Naive B cell (primary cell): ENCODE measurements at regions not wholly inside any gene's neighbourhood (a gene's known extent, or its start where the extent isn't known, plus 50 kb on each side); places are given as distances from the start of the nearest gene placed in this dataset.

ENCODE experiments used
- ATAC-seq, 2 donors: fragments of 150-1000 bp; cut with Tn5 transposase; 2 replicates each; pipeline ENCODE4 v1.10.0; 2021; ENCODE audit warnings: low read depth in 2 of 2, mild to moderate bottlenecking in 2 of 2, moderate library complexity in 2 of 2
- DNase-seq: peaks from one replicate; pipeline ENCODE4 v3.0.0; 2022
- H3K27ac Mint-ChIP-seq, 6 donors: one replicate each; pipeline ENCODE4 v1.8.0; 2020 to 2022; ENCODE audit warnings: mild to moderate bottlenecking in 6 of 6, mixed read lengths in 6 of 6, moderate library complexity in 5 of 6, inconsistent platforms in 2 of 6
- H3K27me3 Mint-ChIP-seq, 3 donors: one replicate each; pipeline ENCODE4 v1.8.0; 2021 to 2022; ENCODE audit warnings: mixed read lengths in 3 of 3, mild to moderate bottlenecking in 1 of 3
- H3K36me3 Mint-ChIP-seq, 2 donors: one replicate each; pipeline ENCODE4 v1.8.0; 2020 to 2022; ENCODE audit warnings: mixed read lengths in 2 of 2, inconsistent platforms in 1 of 2, mild to moderate bottlenecking in 1 of 2
- H3K4me1 Mint-ChIP-seq, 3 donors: one replicate each; pipeline ENCODE4 v1.8.0; 2020 to 2022; ENCODE audit warnings: mixed read lengths in 3 of 3, inconsistent platforms in 1 of 3, mild to moderate bottlenecking in 1 of 3, moderate library complexity in 1 of 3
- H3K4me3 Mint-ChIP-seq, 8 donors: one replicate each; pipeline ENCODE4 v1.8.0; 2020 to 2022; ENCODE audit warnings: mild to moderate bottlenecking in 8 of 8, mixed read lengths in 8 of 8, moderate library complexity in 8 of 8, inconsistent platforms in 2 of 8
- H3K9me3 Mint-ChIP-seq, 7 donors: one replicate each; pipeline ENCODE4 v1.8.0; 2020 to 2022; ENCODE audit warnings: mixed read lengths in 7 of 7, mild to moderate bottlenecking in 5 of 7, inconsistent platforms in 2 of 7, moderate library complexity in 1 of 7

DNA sequence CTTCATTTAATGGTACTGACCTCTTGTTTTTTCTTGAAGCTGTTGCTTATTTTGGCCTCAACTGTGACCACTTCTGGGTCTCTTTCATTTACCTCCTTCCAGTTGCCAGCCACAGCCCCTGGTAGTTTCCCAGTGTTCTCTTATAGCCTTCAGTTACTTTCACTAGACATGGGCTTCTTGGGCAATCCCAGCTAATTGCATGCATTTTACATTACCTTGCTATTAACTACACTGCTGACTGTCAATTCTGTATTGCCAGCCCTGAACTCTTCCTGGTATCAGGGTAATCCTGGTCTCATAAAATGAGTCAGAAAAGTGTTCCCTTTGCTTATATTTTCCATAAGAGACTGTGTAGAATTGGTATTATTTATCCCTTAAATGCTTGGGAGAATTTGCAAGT lies 195.8 kb upstream of the LARGE1 start:
- DNase-seq, result no peak
- peaks cover 0 to 8% (median 7%) of the 10 kb centered on the region in 7 donors for H3K9me3 Mint-ChIP-seq
- peaks cover 0 to 5% (median 0%) of the 10 kb centered on the region in 3 donors for H3K27me3 Mint-ChIP-seq
- no peaks in the 10 kb centered on the region for H3K36me3 Mint-ChIP-seq
- H3K27ac Mint-ChIP-seq, result no peak overlapping the region
- no peaks in the 10 kb centered on the region for H3K4me1 Mint-ChIP-seq
- H3K4me3 Mint-ChIP-seq, result no peak overlapping the region
- no peak for ATAC-seq

DNA sequence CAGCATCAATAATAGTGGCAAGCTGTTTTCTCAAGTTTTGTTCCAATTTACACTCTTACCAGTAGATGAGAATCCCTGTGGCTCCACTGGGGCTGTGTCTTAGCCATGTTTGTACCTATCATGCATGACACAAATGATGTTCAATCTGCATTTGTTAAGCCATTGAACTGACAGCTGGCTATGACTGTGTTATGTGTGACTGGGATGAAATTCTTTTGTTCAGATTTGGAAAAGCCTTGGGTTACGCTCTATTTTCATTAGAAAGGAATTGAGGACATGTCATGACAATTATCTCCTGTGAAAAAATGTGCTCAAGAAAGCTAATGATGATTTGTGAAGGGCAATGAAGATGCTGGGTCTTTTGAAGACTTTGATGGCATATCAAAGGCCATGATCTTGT lies 201.8 kb upstream of the LARGE1 start:
- no peaks in the 10 kb centered on the region for H3K36me3 Mint-ChIP-seq
- no peak for DNase-seq
- H3K4me1 Mint-ChIP-seq, result no peaks in the 10 kb centered on the region
- ATAC-seq, result no peak
- no peak overlapping the region for H3K4me3 Mint-ChIP-seq
- H3K27ac Mint-ChIP-seq, result no peak overlapping the region
- peaks cover 6 to 11% (median 9%) of the 10 kb centered on the region in 3 donors for H3K27me3 Mint-ChIP-seq
- H3K9me3 Mint-ChIP-seq, result peaks cover 0 to 8% (median 7%) of the 10 kb centered on the region in 7 donors

DNA sequence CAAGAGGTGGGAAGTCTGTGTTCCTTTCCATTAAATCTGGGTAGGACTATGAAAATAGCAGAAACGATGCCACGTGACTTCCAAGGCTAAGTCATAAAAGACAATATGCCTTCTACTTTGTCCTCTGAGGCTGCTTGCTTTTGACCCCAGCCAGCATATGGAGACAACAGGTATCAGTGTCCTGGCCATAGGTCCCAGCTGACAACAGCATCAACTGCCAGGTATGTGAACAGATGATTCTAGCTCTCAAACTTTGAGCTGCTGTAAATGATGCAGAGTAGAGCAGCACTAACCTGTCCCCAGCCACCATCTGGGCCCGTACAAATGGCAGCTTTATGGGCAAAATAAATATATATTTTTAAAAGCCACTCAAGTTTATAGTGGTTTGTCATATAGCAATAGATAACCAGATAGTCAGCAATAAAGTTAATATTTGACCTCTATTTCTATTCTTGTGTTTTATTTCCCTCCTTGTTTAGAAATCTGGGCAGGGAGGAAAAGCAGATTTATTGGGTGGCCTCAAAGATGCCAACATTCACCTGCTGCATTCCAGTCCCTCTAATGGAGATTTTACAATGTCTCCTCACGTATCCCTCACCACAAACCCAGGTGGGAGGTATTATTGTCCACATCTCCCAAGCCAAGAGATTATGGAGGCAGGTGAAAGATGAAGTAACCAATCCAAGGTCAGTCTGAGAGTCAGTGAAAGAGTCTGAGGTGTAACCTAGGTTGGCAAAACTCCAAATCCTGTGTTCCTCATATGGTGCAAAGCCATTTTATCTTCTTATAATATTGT lies 209.6 kb upstream of the LARGE1 start:
- no peaks in the 10 kb centered on the region for H3K9me3 Mint-ChIP-seq
- DNase-seq (no peak), ATAC-seq (no peak)
- H3K27ac Mint-ChIP-seq, result no peak overlapping the region
- H3K4me1 Mint-ChIP-seq, result no peaks in the 10 kb centered on the region
- peak overlapping the region in 1 of 8 donors; percentile 43 for H3K4me3 Mint-ChIP-seq
- peaks cover 24 to 41% (median 25%) of the 10 kb centered on the region in 3 donors for H3K27me3 Mint-ChIP-seq
- no peaks in the 10 kb centered on the region for H3K36me3 Mint-ChIP-seq

DNA sequence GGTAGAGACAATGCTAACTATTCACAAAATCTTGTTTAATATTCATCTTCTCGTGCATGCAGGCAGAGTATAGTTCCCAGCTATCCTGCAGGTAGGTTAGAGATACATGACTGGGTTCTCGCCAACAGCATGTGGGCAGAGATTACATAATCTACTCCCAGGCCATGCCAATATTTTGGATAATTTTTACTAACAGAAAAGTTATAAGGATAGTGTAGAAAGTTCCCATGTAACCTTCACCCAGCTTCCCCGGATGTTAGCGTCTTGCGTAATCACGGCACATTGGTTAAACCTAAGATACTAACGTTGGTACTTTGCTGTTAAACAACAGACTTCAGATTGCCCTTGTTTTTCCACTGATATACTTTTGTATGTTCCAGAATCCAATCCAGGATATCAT lies 215.5 kb upstream of the LARGE1 start:
- ATAC-seq (no peak), DNase-seq (no peak)
- H3K27ac Mint-ChIP-seq, result no peak overlapping the region
- peaks cover 7 to 22% (median 15%) of the 10 kb centered on the region in 3 donors for H3K27me3 Mint-ChIP-seq
- H3K4me1 Mint-ChIP-seq, result no peaks in the 10 kb centered on the region
- H3K36me3 Mint-ChIP-seq, result no peaks in the 10 kb centered on the region
- H3K9me3 Mint-ChIP-seq, result peaks cover 0 to 4% (median 0%) of the 10 kb centered on the region in 7 donors
- H3K4me3 Mint-ChIP-seq, result no peak overlapping the region

DNA sequence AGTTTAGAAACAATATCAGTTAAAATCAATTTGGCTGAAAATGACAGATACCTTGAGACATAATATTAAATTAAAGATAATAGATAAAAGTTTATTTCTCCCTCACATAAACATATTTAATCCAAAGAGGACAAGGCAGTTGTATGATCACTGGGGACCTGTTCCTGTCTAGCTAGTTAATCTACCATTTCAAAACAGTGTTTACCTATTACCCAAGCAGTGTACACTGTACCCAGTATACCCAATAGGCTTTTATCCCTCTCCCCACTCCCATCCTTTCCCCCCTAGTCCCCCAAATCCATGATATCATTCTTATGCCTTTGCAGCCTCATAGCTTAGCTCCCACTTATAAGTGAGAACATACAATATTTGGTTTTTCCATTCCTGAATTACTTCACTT lies 229.7 kb upstream of the LARGE1 start:
- Mint-ChIP-seq H3K4me1 (no peaks in the 10 kb centered on the region), H3K36me3 (no peaks in the 10 kb centered on the region), H3K9me3 (peaks cover 11 to 28% (median 15%) of the 10 kb centered on the region in 7 donors), H3K4me3 (no peak overlapping the region), H3K27ac (no peak overlapping the region), H3K27me3 (peaks cover 10 to 25% (median 19%) of the 10 kb centered on the region in 3 donors)
- DNase-seq (no peak), ATAC-seq (no peak)

DNA sequence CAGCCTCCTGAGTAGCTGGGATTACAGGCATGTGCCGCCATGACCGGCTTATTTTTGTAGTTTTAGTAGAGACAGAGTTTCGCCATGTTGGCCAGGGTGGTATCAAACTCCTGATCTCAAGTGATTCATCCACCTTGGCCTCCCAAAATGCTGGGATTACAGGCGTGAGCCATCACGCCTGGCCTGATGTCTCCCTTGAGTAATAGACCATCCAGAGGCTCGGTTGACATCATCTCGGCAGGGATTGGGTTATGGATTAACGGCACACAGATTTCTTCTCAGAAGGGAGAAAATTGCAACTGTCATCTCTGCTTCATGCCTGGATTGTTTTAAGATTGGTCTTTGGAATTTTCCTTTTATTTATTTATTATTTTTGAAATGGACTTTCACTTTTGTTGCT lies 239.2 kb upstream of the LARGE1 start:
- Mint-ChIP-seq H3K27ac (no peak overlapping the region), H3K4me1 (no peaks in the 10 kb centered on the region), H3K36me3 (no peaks in the 10 kb centered on the region), H3K27me3 (peaks cover 22 to 25% (median 22%) of the 10 kb centered on the region in 3 donors), H3K9me3 (peaks cover 0 to 2% (median 0%) of the 10 kb centered on the region in 7 donors), H3K4me3 (peak overlapping the region in 1 of 8 donors; percentile 34)
- ATAC-seq (no peak), DNase-seq (no peak)

DNA sequence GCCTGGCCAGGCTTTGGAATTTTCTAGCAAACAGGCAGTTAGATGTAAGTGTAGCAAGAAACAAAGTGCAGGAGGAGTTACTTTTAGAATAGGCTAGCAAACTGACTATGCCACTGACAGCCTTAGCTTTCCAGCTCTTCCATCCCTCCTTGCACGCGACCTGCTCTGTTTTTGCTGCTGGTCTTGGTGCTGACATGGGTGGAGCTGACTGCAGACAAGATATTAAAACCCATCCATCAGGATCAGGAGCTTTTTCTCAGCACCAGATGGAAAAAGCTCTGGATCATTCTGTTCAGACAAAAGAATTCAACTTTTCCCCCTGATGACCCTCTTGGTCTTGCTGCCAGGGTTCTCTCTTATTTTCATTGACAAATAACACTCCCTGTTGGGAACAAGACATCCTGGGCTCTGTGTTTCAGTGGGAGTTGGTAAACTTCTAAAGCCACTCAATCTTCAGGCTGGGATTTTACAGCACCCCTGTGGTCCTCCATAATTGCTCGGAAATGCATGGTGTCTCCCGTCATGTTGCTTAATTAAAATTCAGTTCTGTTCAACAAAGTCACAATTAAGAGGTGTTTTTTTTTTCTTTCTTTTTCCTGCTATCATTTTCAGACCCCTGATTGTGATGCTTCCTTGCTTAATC lies 240.0 kb upstream of the LARGE1 start:
- no peak for ATAC-seq
- Mint-ChIP-seq H3K9me3 (peaks cover 0 to 2% (median 0%) of the 10 kb centered on the region in 7 donors), H3K27me3 (peaks cover 22 to 26% (median 25%) of the 10 kb centered on the region in 3 donors), H3K4me1 (no peaks in the 10 kb centered on the region), H3K36me3 (no peaks in the 10 kb centered on the region), H3K4me3 (no peak overlapping the region), H3K27ac (no peak overlapping the region)
- DNase-seq, result no peak

DNA sequence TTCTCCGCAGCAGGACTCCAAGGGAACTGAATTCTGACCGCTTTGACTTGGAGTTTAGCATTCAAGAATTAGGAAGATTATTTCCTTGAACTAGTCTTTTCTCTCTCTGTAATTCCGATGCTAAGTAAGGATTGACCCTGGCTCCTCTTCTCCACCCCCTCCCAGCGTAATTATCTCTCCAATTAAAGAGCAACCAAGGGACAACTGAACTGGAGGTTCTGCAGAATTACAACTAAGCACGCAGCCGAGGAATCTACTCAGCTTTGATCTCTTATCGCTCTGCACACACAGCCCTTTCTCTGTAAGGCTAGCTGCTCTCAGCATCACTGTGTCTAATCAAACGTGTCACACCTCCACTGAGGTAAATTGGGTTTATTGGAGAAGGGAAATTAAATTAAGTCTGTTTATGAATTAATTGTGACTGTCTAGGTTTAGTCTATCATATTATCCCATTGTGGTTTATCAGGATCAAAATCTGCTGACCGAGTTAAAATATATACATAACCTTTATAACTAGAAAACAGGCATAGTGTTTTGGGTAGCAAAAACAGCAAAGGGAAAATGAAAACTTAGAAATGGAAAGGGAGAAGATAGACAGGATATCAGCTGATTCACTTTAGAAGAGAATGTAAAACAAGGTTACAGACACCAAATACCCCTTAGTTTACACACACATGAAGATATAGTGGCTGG lies 241.3 kb upstream of the LARGE1 start:
- Mint-ChIP-seq H3K9me3 (peaks cover 0 to 2% (median 0%) of the 10 kb centered on the region in 7 donors), H3K36me3 (no peaks in the 10 kb centered on the region)

DNA sequence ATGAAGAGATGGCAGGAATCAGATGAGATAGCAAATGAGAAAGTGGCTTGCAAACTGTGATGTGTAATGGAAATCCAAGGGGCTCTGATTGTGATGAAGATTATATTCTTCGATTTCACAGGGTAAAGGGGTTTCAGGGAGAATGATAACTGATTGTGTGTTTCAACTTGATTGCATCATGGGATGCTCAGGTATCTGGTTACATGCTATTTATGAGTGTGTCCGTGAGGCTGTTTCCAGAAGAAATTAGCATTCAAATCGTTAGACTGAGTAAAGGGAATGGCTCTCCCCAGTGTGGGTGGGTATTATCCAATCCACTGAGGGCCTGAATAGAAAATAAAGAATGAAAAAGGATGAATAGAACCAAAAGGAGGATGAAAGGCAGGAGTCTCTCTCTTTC lies 278.7 kb upstream of the LARGE1 start:
- Mint-ChIP-seq H3K9me3 (peaks cover 0 to 4% (median 0%) of the 10 kb centered on the region in 7 donors), H3K27me3 (peaks cover 0 to 6% (median 0%) of the 10 kb centered on the region in 3 donors), H3K4me1 (no peaks in the 10 kb centered on the region), H3K27ac (no peak overlapping the region), H3K36me3 (no peaks in the 10 kb centered on the region), H3K4me3 (no peak overlapping the region)
- no peak for ATAC-seq
- DNase-seq, result no peak

More for the DNA sequence above, 241.3 kb upstream of the LARGE1 start:
- Mint-ChIP-seq H3K27ac (no peak overlapping the region), H3K4me3 (no peak overlapping the region), H3K27me3 (peaks cover 17 to 30% (median 23%) of the 10 kb centered on the region in 3 donors), H3K4me1 (no peaks in the 10 kb centered on the region)
- DNase-seq, result no peak
- ATAC-seq, result no peak

DNA sequence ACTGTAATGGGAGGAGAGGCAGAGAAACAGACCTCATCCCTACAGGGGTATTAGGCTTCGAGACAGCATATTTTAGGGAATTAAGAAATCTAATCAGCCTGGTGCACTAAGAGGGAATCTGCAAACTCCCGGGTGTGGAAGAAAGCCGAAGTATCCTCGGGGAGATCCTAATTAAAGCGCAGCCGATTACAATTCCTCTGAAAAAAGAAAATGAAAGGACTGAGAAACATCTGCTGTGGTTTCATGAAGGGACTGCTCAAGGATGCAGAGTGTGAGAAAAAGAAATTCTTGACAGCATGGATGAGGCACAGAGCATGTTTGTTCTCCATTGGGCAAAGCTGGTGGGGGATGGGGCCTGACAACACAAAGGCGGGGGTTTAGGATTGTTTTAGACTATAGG lies 290.0 kb upstream of the LARGE1 start:
- Mint-ChIP-seq H3K27ac (no peak overlapping the region), H3K36me3 (peaks cover 5 to 7% of the 10 kb centered on the region in 2 donors), H3K9me3 (peaks cover 2 to 21% (median 10%) of the 10 kb centered on the region in 7 donors), H3K27me3 (peaks cover 0 to 8% (median 4%) of the 10 kb centered on the region in 3 donors), H3K4me3 (no peak overlapping the region), H3K4me1 (no peaks in the 10 kb centered on the region)
- no peak for ATAC-seq
- DNase-seq, result no peak

DNA sequence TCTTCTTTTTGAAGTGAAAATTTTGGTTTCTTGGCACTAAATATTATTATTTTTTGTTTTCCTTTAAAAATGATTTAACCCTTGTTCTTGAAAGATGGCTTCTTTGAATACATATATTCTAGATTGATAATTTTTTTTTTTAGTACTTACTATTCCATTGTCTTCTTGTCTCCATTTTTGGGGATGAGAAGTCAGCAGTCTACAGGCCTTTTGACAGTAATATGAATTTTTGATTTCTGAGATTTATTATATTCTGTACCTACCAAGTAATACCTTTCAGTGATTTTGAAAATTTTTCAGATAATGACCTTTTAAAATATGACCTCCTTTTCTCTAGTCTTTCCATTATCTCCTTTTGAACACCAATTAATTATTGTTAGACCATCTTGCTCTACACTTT lies 294.1 kb upstream of the LARGE1 start:
- Mint-ChIP-seq H3K4me1 (no peaks in the 10 kb centered on the region), H3K27ac (no peak overlapping the region), H3K27me3 (peaks cover 0 to 6% (median 4%) of the 10 kb centered on the region in 3 donors), H3K4me3 (no peak overlapping the region), H3K9me3 (peaks cover 2 to 36% (median 10%) of the 10 kb centered on the region in 7 donors), H3K36me3 (peaks cover 5 to 7% of the 10 kb centered on the region in 2 donors)
- no peak for DNase-seq
- no peak for ATAC-seq

DNA sequence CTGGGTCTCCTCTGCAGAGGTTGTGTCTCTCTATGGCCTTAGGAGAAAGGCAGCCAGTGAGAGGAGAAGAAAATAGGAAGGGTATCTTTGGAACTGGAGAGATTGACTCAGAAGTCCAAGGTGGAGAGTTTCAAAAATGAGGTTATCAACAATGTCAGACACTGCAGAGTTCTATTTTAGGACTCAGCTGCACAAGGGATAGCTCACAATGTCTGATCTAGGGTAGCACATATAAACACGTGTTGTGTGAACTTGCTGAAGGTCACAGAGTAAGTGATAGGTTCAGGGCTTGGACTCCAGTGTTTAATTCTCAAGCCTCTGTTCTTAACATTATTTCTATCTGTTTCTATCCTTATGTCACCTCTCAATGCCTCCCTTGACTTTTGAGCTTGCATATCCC lies 305.0 kb upstream of the LARGE1 start:
- no peaks in the 10 kb centered on the region for H3K4me1 Mint-ChIP-seq
- peaks cover 0 to 21% (median 15%) of the 10 kb centered on the region in 3 donors for H3K27me3 Mint-ChIP-seq
- H3K9me3 Mint-ChIP-seq, result peaks cover 0 to 4% (median 0%) of the 10 kb centered on the region in 7 donors
- H3K4me3 Mint-ChIP-seq, result no peak overlapping the region
- no peak overlapping the region for H3K27ac Mint-ChIP-seq
- ATAC-seq, result no peak
- H3K36me3 Mint-ChIP-seq, result no peaks in the 10 kb centered on the region
- DNase-seq, result no peak

DNA sequence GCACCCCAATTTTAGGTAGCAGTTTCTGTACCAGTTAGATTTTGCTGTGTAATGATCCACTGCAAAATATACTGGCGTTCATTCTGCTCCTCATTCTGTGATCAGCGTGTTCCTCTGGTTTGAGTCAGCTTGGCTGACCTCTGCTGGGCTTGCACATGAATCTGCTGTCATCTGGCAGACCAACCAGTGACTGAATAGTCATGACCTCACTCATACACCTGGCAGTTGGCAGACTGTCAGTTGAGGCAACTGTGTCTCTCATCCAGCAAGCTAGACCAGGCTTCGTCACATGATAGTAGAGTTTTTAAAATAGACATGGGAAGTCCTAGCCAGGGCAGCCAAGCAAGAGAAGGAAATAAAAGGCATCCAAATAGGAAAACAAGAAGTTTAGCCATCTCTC lies 316.3 kb upstream of the LARGE1 start:
- no peak overlapping the region for H3K4me3 Mint-ChIP-seq
- ATAC-seq (no peak), DNase-seq (no peak)
- H3K4me1 Mint-ChIP-seq, result no peaks in the 10 kb centered on the region
- H3K27me3 Mint-ChIP-seq, result peaks cover 0 to 5% (median 0%) of the 10 kb centered on the region in 3 donors
- peaks cover 0 to 10% (median 5%) of the 10 kb centered on the region in 7 donors for H3K9me3 Mint-ChIP-seq
- H3K36me3 Mint-ChIP-seq, result no peaks in the 10 kb centered on the region
- H3K27ac Mint-ChIP-seq, result no peak overlapping the region
